ENCODE measurements at regions not wholly inside any gene's neighbourhood (a gene's known extent, or its start where the extent isn't known, plus 50 kb on each side); places are given as distances from the start of the nearest gene placed in this dataset.

DNA sequence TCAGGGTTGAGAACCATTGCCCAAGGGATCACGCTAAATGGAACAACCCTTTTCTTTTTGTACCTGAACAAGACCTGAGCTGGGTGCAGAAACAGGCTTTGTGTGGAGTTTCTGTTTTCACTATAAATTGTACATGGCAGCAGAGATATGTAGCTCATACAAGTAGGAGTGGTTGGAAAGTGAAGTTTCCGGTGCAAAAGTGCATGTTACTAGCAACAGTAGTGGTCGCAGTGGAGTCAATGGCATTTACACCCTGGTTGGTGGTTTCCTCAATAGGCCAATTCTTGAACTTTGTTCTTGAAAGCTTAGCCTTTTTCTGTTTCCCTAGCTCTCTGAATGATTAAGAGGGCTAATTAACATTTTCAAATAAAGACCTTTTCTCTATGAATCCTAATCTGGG lies 170.7 kb downstream of the NEBL start:
- H3K4me3 Mint-ChIP-seq: no peak overlapping the region
- no peak overlapping the region for H3K27ac Mint-ChIP-seq
- H3K36me3 Mint-ChIP-seq: no peaks in the 10 kb centered on the region
- no peak for TF ChIP-seq CTCF (conservative IDR thresholded peaks at IDR 0.05)
- no peak for DNase-seq (ENCODE audit: extremely low spot score, unreplicated experiment)
- H3K4me1 Mint-ChIP-seq (ENCODE audit: unreplicated experiment): no peaks in the 10 kb centered on the region
- no peaks in the 10 kb centered on the region for H3K27me3 Mint-ChIP-seq
- peaks cover 15% of the 10 kb centered on the region for H3K9me3 Mint-ChIP-seq

GRCh38 chr10:20714979-20715378 lies 182.1 kb downstream of the NEBL start:
- DNase-seq (ENCODE audit: extremely low spot score, unreplicated experiment): no peak
- Mint-ChIP-seq H3K4me1 (ENCODE audit: unreplicated experiment) (no peaks in the 10 kb centered on the region), H3K36me3 (no peaks in the 10 kb centered on the region), H3K4me3 (no peak overlapping the region), H3K27ac (no peak overlapping the region), H3K27me3 (no peaks in the 10 kb centered on the region), H3K9me3 (peaks cover 4% of the 10 kb centered on the region)
- no peak for TF ChIP-seq CTCF (conservative IDR thresholded peaks at IDR 0.05)

GRCh38 chr10:20714518-20714917 lies 182.6 kb downstream of the NEBL start:
- Mint-ChIP-seq H3K4me3 (no peak overlapping the region), H3K27me3 (no peaks in the 10 kb centered on the region), H3K27ac (no peak overlapping the region), H3K9me3 (peaks cover 4% of the 10 kb centered on the region), H3K4me1 (ENCODE audit: unreplicated experiment) (no peaks in the 10 kb centered on the region), H3K36me3 (no peaks in the 10 kb centered on the region)
- no peak for DNase-seq (ENCODE audit: extremely low spot score, unreplicated experiment)
- TF ChIP-seq CTCF (conservative IDR thresholded peaks at IDR 0.05): no peak

GRCh38 chr10:20713420-20713819 lies 183.7 kb downstream of the NEBL start:
- no peak for TF ChIP-seq CTCF (conservative IDR thresholded peaks at IDR 0.05)
- H3K27ac Mint-ChIP-seq: peak overlapping the region; percentile 25
- no peaks in the 10 kb centered on the region for H3K36me3 Mint-ChIP-seq
- H3K9me3 Mint-ChIP-seq: peaks cover 4% of the 10 kb centered on the region
- DNase-seq (ENCODE audit: extremely low spot score, unreplicated experiment): no peak
- no peaks in the 10 kb centered on the region for H3K4me1 Mint-ChIP-seq (ENCODE audit: unreplicated experiment)
- peak overlapping the region; percentile 52 for H3K4me3 Mint-ChIP-seq
- H3K27me3 Mint-ChIP-seq: no peaks in the 10 kb centered on the region

GRCh38 chr10:20712774-20713173 lies 184.3 kb downstream of the NEBL start:
- Mint-ChIP-seq H3K36me3 (no peaks in the 10 kb centered on the region), H3K9me3 (peaks cover 4% of the 10 kb centered on the region), H3K4me3 (peak overlapping the region; percentile 52), H3K27me3 (no peaks in the 10 kb centered on the region), H3K27ac (peak overlapping the region; percentile 33), H3K4me1 (ENCODE audit: unreplicated experiment) (no peaks in the 10 kb centered on the region)
- TF ChIP-seq CTCF (conservative IDR thresholded peaks at IDR 0.05): no peak
- DNase-seq (ENCODE audit: extremely low spot score, unreplicated experiment): no peak

GRCh38 chr10:20709708-20710107 lies 187.4 kb downstream of the NEBL start:
- H3K27me3 Mint-ChIP-seq: no peaks in the 10 kb centered on the region
- H3K36me3 Mint-ChIP-seq: peaks cover 5% of the 10 kb centered on the region
- H3K4me1 Mint-ChIP-seq (ENCODE audit: unreplicated experiment): no peaks in the 10 kb centered on the region
- no peak for DNase-seq (ENCODE audit: extremely low spot score, unreplicated experiment)
- peaks cover 4% of the 10 kb centered on the region for H3K9me3 Mint-ChIP-seq
- H3K27ac Mint-ChIP-seq: no peak overlapping the region
- no peak for TF ChIP-seq CTCF (conservative IDR thresholded peaks at IDR 0.05)
- no peak overlapping the region for H3K4me3 Mint-ChIP-seq

All from type B pancreatic cell (in vitro differentiated cells).